BJ (cell line): ENCODE measurements at regions not wholly inside any gene's neighbourhood (a gene's known extent, or its start where the extent isn't known, plus 50 kb on each side); places are given as distances from the start of the nearest gene placed in this dataset.

ENCODE experiments used
- CTCF ChIA-PET: fragments of 350-600 bp; formaldehyde crosslinking; extraction: SDS; loops from one replicate; lab custom pipeline; 2021; ENCODE audit warnings: antibody characterized with exemption, inconsistent platforms; lab: Yijun Ruan, JAX
- POLR2A ChIA-PET: fragments of 300-600 bp; sonication (Branson Sonifier 250); formaldehyde crosslinking; extraction: SDS; loops from one replicate; lab custom pipeline; 2021; ENCODE audit warnings: antibody characterized with exemption; lab: Charles Lee
- DNase-seq: peaks from one replicate; pipeline ENCODE4 v3.0.0-alpha.2; 2011; ENCODE audit warnings: low read depth
- H3K27me3 ChIP-seq: 2 replicates; pipeline ENCODE4 v1.6.0; 2011; ENCODE audit warnings: low read length; ENCODE audit not compliant: control insufficient read depth, insufficient read depth
- H3K36me3 ChIP-seq: 2 replicates; pipeline ENCODE4 v1.5.1; 2011; ENCODE audit warnings: low read length; ENCODE audit not compliant: control insufficient read depth, insufficient read depth
- H3K4me3 ChIP-seq: 2 replicates; pipeline ENCODE4 v1.5.1; 2011; ENCODE audit warnings: low read depth, mild to moderate bottlenecking, control low read depth, low read length
- TF ChIP-seq, protein P1 (sequence below): IDR thresholded peaks from 2 replicates; pipeline ENCODE4 v1.5.1; 2011; ENCODE audit warnings: low read depth, mild to moderate bottlenecking, control low read depth, inconsistent platforms, low read length, moderate library complexity; ENCODE audit not compliant: insufficient read depth

DNA sequence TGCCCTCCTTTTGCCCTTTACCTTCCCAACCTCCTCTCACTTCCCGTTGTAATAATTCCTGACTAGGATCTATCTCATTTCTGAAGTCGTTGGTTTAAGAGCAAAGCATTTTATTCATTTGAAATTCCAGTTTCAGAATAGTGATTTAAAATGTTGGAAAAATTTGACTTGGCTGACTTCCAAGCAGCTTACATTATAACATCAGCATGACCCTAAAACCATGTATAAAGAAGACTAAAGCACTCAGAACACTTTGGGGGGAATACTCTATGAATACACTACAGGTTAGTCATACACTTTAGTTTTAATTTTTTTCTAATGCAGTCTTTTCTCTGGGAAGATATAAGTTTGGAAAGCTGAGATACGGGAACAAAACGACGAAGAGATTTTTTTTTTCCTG is 161.1 kb downstream of the BTG1 start:
- POLR2A ChIA-PET, result no interaction called here
- Histone ChIP-seq H3K27me3 (no peaks in the 10 kb centered on the region), H3K4me3 (no peak overlapping the region), H3K36me3 (no peaks in the 10 kb centered on the region)
- TF ChIP-seq, protein P1, sequence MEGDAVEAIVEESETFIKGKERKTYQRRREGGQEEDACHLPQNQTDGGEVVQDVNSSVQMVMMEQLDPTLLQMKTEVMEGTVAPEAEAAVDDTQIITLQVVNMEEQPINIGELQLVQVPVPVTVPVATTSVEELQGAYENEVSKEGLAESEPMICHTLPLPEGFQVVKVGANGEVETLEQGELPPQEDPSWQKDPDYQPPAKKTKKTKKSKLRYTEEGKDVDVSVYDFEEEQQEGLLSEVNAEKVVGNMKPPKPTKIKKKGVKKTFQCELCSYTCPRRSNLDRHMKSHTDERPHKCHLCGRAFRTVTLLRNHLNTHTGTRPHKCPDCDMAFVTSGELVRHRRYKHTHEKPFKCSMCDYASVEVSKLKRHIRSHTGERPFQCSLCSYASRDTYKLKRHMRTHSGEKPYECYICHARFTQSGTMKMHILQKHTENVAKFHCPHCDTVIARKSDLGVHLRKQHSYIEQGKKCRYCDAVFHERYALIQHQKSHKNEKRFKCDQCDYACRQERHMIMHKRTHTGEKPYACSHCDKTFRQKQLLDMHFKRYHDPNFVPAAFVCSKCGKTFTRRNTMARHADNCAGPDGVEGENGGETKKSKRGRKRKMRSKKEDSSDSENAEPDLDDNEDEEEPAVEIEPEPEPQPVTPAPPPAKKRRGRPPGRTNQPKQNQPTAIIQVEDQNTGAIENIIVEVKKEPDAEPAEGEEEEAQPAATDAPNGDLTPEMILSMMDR, result no peak
- no peak for DNase-seq
- CTCF ChIA-PET, result interaction anchor here (0.6 to 1.7 kb wide), 2 partner anchors 174 to 273 kb away, joined by 3 to 4 read pairs; no protein-coding TSS in a partner anchor

DNA sequence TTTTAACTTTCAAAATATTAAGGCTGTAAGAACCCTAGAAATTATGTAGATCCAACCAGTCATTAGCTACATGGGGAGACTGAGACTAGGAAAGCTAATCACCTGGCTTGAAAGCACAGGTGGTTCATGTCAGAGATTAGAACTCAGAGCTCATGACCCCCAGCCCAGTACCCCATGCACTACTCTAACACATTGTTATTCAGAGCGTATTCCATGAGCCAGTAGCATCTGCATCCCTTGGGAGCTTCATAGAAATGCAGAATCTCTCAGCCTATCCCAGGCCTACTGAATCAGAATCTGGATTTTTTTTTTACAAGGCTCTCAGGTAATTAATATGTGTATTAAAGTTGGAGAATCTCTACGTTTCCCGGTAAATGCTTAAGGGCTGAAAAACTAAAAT is 161.7 kb downstream of the BTG1 start:
- ChIA-PET CTCF (interaction anchor here (0.6 to 1.7 kb wide), 3 partner anchors 160 to 725 kb away, joined by 3 to 4 read pairs (median 3); no protein-coding TSS in a partner anchor), POLR2A (no interaction called here)
- DNase-seq, result no peak
- H3K36me3 ChIP-seq, result no peaks in the 10 kb centered on the region
- no peak overlapping the region for H3K4me3 ChIP-seq
- TF ChIP-seq, protein P1, result no peak
- no peaks in the 10 kb centered on the region for H3K27me3 ChIP-seq

- no peaks in the 10 kb centered on the region for H3K36me3 ChIP-seq
- TF ChIP-seq, protein P1, result no peak
- H3K27me3 ChIP-seq, result no peaks in the 10 kb centered on the region
- no peak overlapping the region for H3K4me3 ChIP-seq
- POLR2A ChIA-PET, result no interaction called here
- no peak for DNase-seq
- CTCF ChIA-PET, result interaction anchor here (0.8 kb wide), 1 partner anchor 17 kb away, joined by 3 read pairs; no protein-coding TSS in a partner anchor
These were observed 162.7 kb downstream of the BTG1 start for GRCh38 chr12:91982946-91983345.

- Histone ChIP-seq H3K4me3 (no peak overlapping the region), H3K36me3 (no peaks in the 10 kb centered on the region), H3K27me3 (no peaks in the 10 kb centered on the region)
- ChIA-PET POLR2A (no interaction called here), CTCF (interaction anchor here (1.2 kb wide), 1 partner anchor 12 kb away, joined by 3 read pairs; no protein-coding TSS in a partner anchor)
- no peak for DNase-seq
- TF ChIP-seq, protein P1, result no peak
These were observed 165.2 kb downstream of the BTG1 start for GRCh38 chr12:91980389-91980821.

DNA sequence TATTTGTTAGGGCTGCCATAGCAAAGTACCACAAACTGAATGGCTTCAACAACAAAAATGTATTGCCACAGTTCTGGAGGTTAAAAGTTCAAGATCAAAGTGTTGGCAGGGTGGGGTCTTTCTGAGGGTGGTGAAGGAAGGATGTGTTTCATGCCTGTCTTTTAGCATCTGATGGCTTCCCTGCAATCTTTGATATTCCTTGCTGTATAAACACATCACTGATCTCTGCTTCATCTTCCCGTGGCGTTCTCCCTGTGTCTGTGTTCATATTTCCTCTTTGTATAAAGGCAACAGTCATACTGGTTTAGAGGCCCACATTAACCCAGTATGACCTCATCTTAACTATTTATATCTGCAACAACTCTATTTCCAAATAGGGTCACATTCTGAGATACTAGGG is 167.5 kb downstream of the BTG1 start:
- TF ChIP-seq, protein P1, result no peak
- no peak for DNase-seq
- Histone ChIP-seq H3K4me3 (no peak overlapping the region), H3K36me3 (no peaks in the 10 kb centered on the region), H3K27me3 (no peaks in the 10 kb centered on the region)
- ChIA-PET CTCF (no interaction called here), POLR2A (no interaction called here)
